GM12874 (cell line): ENCODE measurements at regions not wholly inside any gene's neighbourhood (a gene's known extent, or its start where the extent isn't known, plus 50 kb on each side); places are given as distances from the start of the nearest gene placed in this dataset.

ENCODE experiments used
- TF ChIP-seq, protein P1 (sequence below): IDR thresholded peaks from 2 replicates; pipeline ENCODE4 v1.5.1; 2011; ENCODE audit warnings: low read depth, mild to moderate bottlenecking, control low read depth, low read length, moderate library complexity; ENCODE audit not compliant: insufficient read depth

DNA sequence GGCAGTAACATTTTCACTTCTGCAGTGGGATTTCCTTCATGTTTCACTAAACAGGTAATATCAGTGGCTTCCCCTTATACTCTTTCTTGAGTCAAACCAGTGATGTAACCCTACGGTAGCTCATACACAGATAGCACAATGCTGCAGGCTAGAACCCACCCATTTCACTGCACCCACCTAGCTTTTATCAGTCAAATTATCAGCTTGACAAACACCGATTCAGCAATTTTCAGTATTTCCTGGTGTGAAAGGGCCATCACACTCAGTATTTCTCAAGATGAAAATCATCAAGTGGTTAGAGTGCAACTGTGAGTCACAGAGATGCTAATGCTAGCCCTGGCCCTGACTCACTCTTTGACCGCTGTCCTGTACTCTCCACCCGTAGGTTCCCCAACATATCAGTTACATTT is 242.3 kb upstream of the PTGER4 start:
- TF ChIP-seq, protein P1, sequence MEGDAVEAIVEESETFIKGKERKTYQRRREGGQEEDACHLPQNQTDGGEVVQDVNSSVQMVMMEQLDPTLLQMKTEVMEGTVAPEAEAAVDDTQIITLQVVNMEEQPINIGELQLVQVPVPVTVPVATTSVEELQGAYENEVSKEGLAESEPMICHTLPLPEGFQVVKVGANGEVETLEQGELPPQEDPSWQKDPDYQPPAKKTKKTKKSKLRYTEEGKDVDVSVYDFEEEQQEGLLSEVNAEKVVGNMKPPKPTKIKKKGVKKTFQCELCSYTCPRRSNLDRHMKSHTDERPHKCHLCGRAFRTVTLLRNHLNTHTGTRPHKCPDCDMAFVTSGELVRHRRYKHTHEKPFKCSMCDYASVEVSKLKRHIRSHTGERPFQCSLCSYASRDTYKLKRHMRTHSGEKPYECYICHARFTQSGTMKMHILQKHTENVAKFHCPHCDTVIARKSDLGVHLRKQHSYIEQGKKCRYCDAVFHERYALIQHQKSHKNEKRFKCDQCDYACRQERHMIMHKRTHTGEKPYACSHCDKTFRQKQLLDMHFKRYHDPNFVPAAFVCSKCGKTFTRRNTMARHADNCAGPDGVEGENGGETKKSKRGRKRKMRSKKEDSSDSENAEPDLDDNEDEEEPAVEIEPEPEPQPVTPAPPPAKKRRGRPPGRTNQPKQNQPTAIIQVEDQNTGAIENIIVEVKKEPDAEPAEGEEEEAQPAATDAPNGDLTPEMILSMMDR: no peak

DNA sequence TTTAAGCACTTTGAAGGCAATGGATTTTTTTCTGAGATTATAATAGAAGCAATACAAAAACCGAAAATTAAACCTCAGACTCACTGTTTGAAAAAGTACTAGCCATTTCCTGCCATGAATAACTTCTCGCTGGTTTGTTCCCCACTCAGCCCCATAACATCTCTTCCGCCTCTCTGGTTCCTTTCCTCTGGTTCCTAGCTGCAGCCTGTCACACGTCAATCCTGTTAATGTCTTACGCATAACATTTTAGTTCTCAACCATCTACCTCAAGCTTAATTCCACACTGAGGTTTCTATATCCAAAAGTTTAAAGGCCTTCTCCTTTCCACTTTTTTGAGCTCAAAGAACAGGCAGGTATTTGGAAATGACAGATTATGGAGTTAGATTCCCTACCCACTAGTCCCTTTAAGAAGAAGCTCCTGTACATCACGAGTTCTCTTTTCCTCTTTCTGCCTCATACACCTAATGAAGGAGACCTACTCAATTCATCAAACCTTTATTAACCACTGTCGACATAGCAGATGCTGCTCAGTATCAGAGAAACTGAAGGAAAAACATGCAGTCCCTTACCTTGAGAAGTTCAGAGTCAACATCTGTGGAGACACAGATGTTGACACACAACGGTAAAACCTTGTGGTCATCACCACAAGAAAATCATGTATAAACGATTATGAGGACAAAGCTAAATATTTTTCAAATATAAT is 243.0 kb upstream of the PTGER4 start:
- TF ChIP-seq, protein P1: no peak

DNA sequence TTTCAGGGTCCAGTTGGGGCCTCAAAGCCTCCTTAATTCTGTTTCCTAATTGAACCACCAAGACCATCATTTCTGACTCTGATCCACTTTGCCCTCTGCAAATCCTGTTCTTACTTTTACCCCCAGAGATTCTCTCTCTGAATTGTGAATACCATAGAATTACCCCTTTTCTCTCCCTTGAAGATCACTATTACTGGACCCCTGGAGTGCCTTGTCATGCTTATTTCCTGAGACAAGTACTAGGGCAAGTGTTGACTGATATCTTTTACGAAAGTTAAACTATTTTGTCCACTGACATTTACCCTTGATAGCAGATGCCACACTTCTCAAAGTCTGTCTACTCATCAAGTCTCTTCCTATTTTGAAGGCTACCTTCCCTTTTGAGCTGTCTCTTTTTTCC is 246.9 kb upstream of the PTGER4 start:
- TF ChIP-seq, protein P1: no peak

DNA sequence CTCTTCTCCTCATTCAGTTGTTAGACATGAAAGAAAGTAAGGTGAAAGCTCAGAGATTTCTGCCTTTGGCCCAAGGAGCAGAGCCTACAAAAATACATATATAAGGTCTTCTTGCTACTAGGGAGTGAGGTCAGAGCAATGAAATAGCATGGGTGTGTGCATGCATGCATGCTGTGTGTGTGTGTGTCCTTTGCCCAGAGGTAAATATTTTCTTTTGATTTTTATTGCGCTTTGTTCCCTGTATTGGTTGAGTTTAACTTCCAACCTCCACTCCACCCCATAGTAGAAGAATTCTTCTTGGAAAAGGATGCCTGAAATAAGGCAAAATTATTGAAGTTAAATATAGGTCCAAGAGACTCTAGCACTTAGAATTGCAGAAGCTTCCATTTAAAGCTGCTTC is 248.0 kb upstream of the PTGER4 start:
- TF ChIP-seq, protein P1: no peak

DNA sequence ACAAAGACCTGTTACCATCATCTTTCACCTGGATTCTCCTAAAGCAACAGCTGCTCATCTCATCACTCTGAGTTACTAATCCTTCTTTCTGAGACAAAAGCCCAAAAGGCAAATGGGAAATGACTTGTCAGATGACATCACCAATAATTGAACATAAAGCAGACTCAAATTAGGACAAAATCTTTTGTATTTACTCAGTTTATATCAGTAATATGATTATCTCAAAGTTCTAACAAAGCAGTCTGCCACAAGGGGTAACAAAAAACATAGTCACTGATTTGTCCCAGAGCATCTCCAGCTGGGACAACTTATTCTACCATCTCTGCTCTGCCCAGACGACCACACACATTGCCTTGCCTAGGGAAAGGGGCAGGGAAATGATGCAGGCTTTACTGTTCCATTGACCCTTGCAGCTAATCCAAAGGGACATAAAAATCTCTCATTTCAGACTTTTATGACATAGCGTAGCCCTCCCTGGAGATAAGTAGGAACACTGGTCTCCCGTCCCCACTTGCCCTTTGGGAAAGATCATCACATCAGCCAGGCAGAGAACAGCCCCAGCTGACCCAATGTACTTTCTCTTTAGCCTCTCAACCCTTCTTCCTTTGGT is 249.5 kb upstream of the PTGER4 start:
- TF ChIP-seq, protein P1: no peak

DNA sequence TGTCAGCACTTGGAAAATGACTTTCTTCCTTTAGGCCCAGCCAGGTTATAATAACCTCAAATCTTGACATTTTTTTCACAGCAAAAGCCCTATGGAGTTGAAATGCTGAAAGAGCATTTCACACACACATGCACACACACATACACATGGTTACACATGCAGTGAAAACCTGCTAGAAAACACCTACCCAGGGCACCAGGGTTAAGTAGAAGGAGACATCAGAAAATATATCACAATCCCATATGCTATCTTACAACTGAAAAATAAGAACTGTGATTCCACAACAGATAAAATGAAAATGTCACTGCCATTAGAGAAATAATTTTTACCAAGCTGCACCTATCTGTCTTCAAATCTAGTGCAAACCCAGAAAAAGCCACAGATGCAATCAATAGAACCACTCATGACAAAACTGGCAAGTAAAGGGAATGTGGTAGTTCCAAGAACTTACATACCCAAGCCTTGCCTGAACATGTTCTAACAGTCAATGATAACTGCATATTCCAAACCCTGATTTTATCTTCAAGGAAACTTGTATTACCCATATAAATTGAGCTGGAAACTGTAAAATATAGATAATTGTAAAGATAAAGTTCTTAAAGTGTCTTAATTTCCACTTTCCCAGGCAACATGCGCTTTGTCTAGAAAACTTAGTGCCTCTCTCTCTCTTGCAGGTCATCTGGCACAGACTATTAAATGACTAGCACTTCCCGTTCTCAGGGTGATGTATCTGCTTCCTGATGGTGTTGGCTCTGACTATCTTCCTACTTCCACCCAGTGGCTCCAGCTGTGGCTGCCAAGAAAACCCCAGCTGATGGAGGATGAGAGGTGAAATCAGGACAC is 250.2 kb upstream of the PTGER4 start:
- TF ChIP-seq, protein P1: no peak

DNA sequence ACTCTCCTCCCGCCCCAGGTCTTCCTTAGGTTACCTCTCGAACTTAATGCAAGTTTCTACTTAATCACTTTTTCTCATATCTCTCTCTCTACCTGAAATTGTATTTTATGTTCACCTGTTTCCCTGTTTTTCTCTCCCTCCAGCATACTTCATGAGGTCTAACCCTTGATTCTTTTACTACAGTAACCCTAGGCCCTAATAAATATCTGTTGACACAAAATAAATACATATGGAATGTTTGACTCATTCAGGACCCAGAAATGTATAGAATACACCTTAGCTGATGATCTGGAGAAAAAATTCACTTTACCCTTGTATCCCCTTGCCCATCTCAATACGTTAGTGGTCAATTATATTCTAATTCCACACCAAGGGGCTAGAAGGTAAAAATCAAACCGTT is 250.9 kb upstream of the PTGER4 start:
- TF ChIP-seq, protein P1: no peak
